OCI-LY1 (cell line): ENCODE measurements at regions not wholly inside any gene's neighbourhood (a gene's known extent, or its start where the extent isn't known, plus 50 kb on each side); places are given as distances from the start of the nearest gene placed in this dataset.

Experiments
- H2AFZ ChIP-seq: fragments of 200-600 bp; sonication (generic), shearing (Covaris generic); 2 replicates; pipeline ENCODE4 v1.6.0; 2014; ENCODE audit warnings: antibody characterized with exemption, mild to moderate bottlenecking, low read length
- H3F3A ChIP-seq: fragments of 200-600 bp; sonication (generic), shearing (Covaris generic); 2 replicates; pipeline ENCODE4 v1.6.0; 2014; ENCODE audit warnings: mild to moderate bottlenecking, antibody characterized with exemption, low read length, moderate library complexity; ENCODE audit not compliant: insufficient read depth
- H3K27ac ChIP-seq: fragments of 200-600 bp; sonication (generic); 2 replicates; pipeline ENCODE4 v1.5.1; 2014; ENCODE audit warnings: low read length, mixed run types, mild to moderate bottlenecking, low read depth; ENCODE audit not compliant: poor library complexity, severe bottlenecking
- H3K27me3 ChIP-seq: fragments of 200-600 bp; sonication (generic); 2 replicates; pipeline ENCODE4 v1.6.0; 2014; ENCODE audit warnings: antibody characterized with exemption, mild to moderate bottlenecking, low read length, moderate library complexity; ENCODE audit not compliant: insufficient read depth
- H3K36me3 ChIP-seq: fragments of 200-600 bp; sonication (generic); 2 replicates; pipeline ENCODE4 v1.6.1; 2014; ENCODE audit warnings: mild to moderate bottlenecking, antibody characterized with exemption, low read length, moderate library complexity, mixed read lengths; ENCODE audit not compliant: insufficient read depth
- H3K4me1 ChIP-seq: fragments of 200-600 bp; sonication (generic); 2 replicates; pipeline ENCODE4 v1.5.1; 2014; ENCODE audit warnings: mild to moderate bottlenecking, low read length, moderate library complexity; ENCODE audit not compliant: insufficient read depth, severe bottlenecking
- H3K4me2 ChIP-seq: fragments of 200-600 bp; sonication (generic), shearing (Covaris generic); 2 replicates; pipeline ENCODE4 v1.6.1; 2014; ENCODE audit warnings: low read length
- H3K4me3 ChIP-seq: fragments of 200-600 bp; sonication (generic); 2 replicates; pipeline ENCODE4 v1.5.1; 2014; ENCODE audit warnings: low read length, low read depth, mild to moderate bottlenecking, mixed read lengths; ENCODE audit not compliant: poor library complexity, severe bottlenecking
- H3K79me2 ChIP-seq: fragments of 200-600 bp; shearing (Covaris generic); 2 replicates; pipeline ENCODE4 v1.6.1; 2016; ENCODE audit warnings: mixed run types, low read length, mixed read lengths; ENCODE audit not compliant: insufficient read depth
- H3K9ac ChIP-seq: fragments of 200-600 bp; sonication (generic), shearing (Covaris generic); 2 replicates; pipeline ENCODE4 v1.6.1; 2014; ENCODE audit warnings: mild to moderate bottlenecking, low read length, mixed read lengths
- H3K9me2 ChIP-seq: fragments of 200-600 bp; sonication (generic), shearing (Covaris generic); 2 replicates; pipeline ENCODE4 v1.6.1; 2014; ENCODE audit warnings: low read depth, mild to moderate bottlenecking, low read length, mixed read lengths
- H3K9me3 ChIP-seq: fragments of 200-600 bp; shearing (Covaris generic); 2 replicates; pipeline ENCODE4 v1.6.1; 2014; ENCODE audit warnings: low read length, mixed read lengths
- H4K20me1 ChIP-seq: fragments of 200-600 bp; sonication (generic), shearing (Covaris generic); 2 replicates; pipeline ENCODE4 v1.6.0; 2016; ENCODE audit warnings: mild to moderate bottlenecking, low read length; ENCODE audit not compliant: insufficient read depth
- EZH2 ChIP-seq: fragments of 200-600 bp; sonication (generic), shearing (Covaris generic); IDR thresholded peaks from 2 replicates; pipeline ENCODE4 v1.8.0; 2017; ENCODE audit warnings: borderline replicate concordance, mixed run types, mild to moderate bottlenecking, antibody characterized with exemption, low read length, moderate library complexity, mixed read lengths
- TF ChIP-seq, protein P1 (sequence below): fragments of 200-600 bp; sonication (generic), shearing (Covaris generic); IDR thresholded peaks from 2 replicates; pipeline ENCODE4 v1.5.1; 2017; ENCODE audit warnings: mild to moderate bottlenecking, antibody characterized with exemption, low read length, moderate library complexity, mixed read lengths

DNA sequence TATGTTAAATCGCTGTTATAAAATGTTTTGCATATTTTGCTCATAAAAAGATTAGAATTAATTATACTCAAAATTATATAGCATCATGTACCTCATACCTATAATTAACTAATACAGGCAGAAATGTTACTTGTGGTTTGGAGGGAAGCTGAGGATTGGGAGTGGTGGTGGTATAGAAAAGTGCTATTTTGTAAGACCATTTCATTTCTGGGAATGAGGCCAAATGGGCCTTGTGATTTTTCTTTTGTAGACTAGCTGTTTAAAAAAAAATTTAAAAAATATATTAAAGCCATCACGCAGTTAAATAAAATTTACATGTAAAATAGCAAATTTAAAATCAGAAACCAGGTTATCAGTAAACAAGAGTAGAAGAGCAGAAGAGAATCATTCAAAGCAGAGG, 560.8 kb upstream of the FAM98A start:
- H3K4me3 ChIP-seq: no peak overlapping the region
- no peaks in the 10 kb centered on the region for H3K27me3 ChIP-seq
- H3K79me2 ChIP-seq: no peaks in the 10 kb centered on the region
- no peaks in the 10 kb centered on the region for H3F3A ChIP-seq
- no peak overlapping the region for H3K4me2 ChIP-seq
- H4K20me1 ChIP-seq: no peaks in the 10 kb centered on the region
- no peaks in the 10 kb centered on the region for H3K9me2 ChIP-seq
- no peak overlapping the region for H3K27ac ChIP-seq
- H2AFZ ChIP-seq: no peak overlapping the region
- no peaks in the 10 kb centered on the region for H3K36me3 ChIP-seq
- H3K9me3 ChIP-seq: no peaks in the 10 kb centered on the region
- no peak overlapping the region for H3K9ac ChIP-seq
- H3K4me1 ChIP-seq: no peaks in the 10 kb centered on the region
- TF ChIP-seq, protein P1, sequence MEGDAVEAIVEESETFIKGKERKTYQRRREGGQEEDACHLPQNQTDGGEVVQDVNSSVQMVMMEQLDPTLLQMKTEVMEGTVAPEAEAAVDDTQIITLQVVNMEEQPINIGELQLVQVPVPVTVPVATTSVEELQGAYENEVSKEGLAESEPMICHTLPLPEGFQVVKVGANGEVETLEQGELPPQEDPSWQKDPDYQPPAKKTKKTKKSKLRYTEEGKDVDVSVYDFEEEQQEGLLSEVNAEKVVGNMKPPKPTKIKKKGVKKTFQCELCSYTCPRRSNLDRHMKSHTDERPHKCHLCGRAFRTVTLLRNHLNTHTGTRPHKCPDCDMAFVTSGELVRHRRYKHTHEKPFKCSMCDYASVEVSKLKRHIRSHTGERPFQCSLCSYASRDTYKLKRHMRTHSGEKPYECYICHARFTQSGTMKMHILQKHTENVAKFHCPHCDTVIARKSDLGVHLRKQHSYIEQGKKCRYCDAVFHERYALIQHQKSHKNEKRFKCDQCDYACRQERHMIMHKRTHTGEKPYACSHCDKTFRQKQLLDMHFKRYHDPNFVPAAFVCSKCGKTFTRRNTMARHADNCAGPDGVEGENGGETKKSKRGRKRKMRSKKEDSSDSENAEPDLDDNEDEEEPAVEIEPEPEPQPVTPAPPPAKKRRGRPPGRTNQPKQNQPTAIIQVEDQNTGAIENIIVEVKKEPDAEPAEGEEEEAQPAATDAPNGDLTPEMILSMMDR: no peak
- TF ChIP-seq EZH2: no peak

- Histone ChIP-seq H3F3A (no peaks in the 10 kb centered on the region), H3K4me1 (no peaks in the 10 kb centered on the region), H3K9me2 (no peaks in the 10 kb centered on the region), H3K9me3 (no peaks in the 10 kb centered on the region), H3K27me3 (no peaks in the 10 kb centered on the region), H3K4me2 (no peak overlapping the region), H3K4me3 (no peak overlapping the region), H3K79me2 (no peaks in the 10 kb centered on the region), H4K20me1 (no peaks in the 10 kb centered on the region), H3K9ac (no peak overlapping the region), H3K27ac (no peak overlapping the region), H3K36me3 (no peaks in the 10 kb centered on the region), H2AFZ (no peak overlapping the region)
- TF ChIP-seq EZH2: no peak
- TF ChIP-seq, protein P1: no peak
Observed at GRCh38 chr2:34153484-34153883, 554.4 kb upstream of the FAM98A start.

- no peak overlapping the region for H2AFZ ChIP-seq
- no peaks in the 10 kb centered on the region for H3K79me2 ChIP-seq
- H3K4me2 ChIP-seq: no peak overlapping the region
- H3K4me1 ChIP-seq: no peaks in the 10 kb centered on the region
- no peaks in the 10 kb centered on the region for H3K9me2 ChIP-seq
- H3K9ac ChIP-seq: no peak overlapping the region
- no peaks in the 10 kb centered on the region for H3K9me3 ChIP-seq
- H3F3A ChIP-seq: no peaks in the 10 kb centered on the region
- H3K4me3 ChIP-seq: no peak overlapping the region
- no peak for TF ChIP-seq EZH2
- TF ChIP-seq, protein P1: no peak
- H3K27ac ChIP-seq: no peak overlapping the region
- H3K36me3 ChIP-seq: no peaks in the 10 kb centered on the region
- H4K20me1 ChIP-seq: no peaks in the 10 kb centered on the region
- no peaks in the 10 kb centered on the region for H3K27me3 ChIP-seq
Observed at GRCh38 chr2:34147780-34148179, 548.7 kb upstream of the FAM98A start.
